Colonic mucosa (tissue), 4 donors: ENCODE measurements at regions not wholly inside any gene's neighbourhood (a gene's known extent, or its start where the extent isn't known, plus 50 kb on each side); places are given as distances from the start of the nearest gene placed in this dataset.

Source experiments
- DNase-seq: peaks from one replicate; pipeline ENCODE4 v3.0.0-alpha.2; 2020
- H3K27ac ChIP-seq: fragments of 200-600 bp; one replicate; pipeline ENCODE4 v1.8.0; 2021
- H3K27me3 ChIP-seq: fragments of 200-600 bp; one replicate; pipeline ENCODE4 v1.8.0; 2021
- H3K36me3 ChIP-seq: fragments of 200-600 bp; one replicate; pipeline ENCODE4 v1.8.0; 2021
- H3K4me1 ChIP-seq: fragments of 200-600 bp; one replicate; pipeline ENCODE4 v1.8.0; 2021; ENCODE audit warnings: mild to moderate bottlenecking
- H3K4me3 ChIP-seq: fragments of 200-600 bp; one replicate; pipeline ENCODE4 v1.8.0; 2021
- H3K9ac ChIP-seq, 2 donors: one replicate each; pipeline ENCODE4 v1.7.0; 2013; ENCODE audit warnings: control low read depth in 2 of 2, low read depth in 2 of 2, low read length in 2 of 2
- H3K9me3 ChIP-seq: fragments of 200-600 bp; one replicate; pipeline ENCODE4 v1.8.0; 2021
- intact Hi-C: fragments of 100-400 bp; cut with DNase I; formaldehyde crosslinking; loops from one replicate; pipeline ENCODE4 v1.14.1; 2022
- TF ChIP-seq, protein P1 (sequence below): fragments of 200-600 bp; IDR thresholded peaks from one replicate; pipeline ENCODE4 v1.8.0; 2022; ENCODE audit warnings: antibody characterized with exemption, mild to moderate bottlenecking
- donor health status: healthy.
- donor health status: DM: no; HTN: no; CAD: no.
- donor health status: DM: no; HTN: no; CAD: no.

DNA sequence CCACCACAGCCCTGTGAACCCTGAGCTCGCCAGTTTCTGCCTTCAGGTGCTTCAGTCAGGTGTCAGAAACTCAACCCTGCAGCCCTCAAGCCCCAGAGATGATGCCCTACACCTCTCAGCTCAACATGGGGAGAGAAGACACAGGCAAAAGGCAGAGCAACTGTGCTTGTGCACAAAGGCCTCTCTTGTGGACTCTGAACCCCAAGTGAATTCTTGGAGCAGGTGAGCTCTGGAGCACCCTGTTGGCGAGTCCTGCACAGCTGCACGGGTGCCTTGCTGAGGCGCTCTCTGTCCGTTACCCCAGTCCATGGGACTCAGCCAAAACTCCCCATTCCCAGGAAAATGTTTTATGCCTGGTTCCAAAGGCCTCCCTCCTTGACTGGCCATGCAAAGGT lies 197.0 kb downstream of the KLF13 start:
- TF ChIP-seq, protein P1, sequence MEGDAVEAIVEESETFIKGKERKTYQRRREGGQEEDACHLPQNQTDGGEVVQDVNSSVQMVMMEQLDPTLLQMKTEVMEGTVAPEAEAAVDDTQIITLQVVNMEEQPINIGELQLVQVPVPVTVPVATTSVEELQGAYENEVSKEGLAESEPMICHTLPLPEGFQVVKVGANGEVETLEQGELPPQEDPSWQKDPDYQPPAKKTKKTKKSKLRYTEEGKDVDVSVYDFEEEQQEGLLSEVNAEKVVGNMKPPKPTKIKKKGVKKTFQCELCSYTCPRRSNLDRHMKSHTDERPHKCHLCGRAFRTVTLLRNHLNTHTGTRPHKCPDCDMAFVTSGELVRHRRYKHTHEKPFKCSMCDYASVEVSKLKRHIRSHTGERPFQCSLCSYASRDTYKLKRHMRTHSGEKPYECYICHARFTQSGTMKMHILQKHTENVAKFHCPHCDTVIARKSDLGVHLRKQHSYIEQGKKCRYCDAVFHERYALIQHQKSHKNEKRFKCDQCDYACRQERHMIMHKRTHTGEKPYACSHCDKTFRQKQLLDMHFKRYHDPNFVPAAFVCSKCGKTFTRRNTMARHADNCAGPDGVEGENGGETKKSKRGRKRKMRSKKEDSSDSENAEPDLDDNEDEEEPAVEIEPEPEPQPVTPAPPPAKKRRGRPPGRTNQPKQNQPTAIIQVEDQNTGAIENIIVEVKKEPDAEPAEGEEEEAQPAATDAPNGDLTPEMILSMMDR: no peak
- no peak overlapping the region for H3K27ac ChIP-seq
- H3K9ac ChIP-seq: no peak overlapping the region
- no peak for DNase-seq
- H3K4me3 ChIP-seq: no peak overlapping the region
- H3K36me3 ChIP-seq: no peaks in the 10 kb centered on the region
- no peaks in the 10 kb centered on the region for H3K9me3 ChIP-seq
- H3K4me1 ChIP-seq: no peaks in the 10 kb centered on the region
- H3K27me3 ChIP-seq: no peaks in the 10 kb centered on the region
- intact Hi-C loops: no loop called here

DNA sequence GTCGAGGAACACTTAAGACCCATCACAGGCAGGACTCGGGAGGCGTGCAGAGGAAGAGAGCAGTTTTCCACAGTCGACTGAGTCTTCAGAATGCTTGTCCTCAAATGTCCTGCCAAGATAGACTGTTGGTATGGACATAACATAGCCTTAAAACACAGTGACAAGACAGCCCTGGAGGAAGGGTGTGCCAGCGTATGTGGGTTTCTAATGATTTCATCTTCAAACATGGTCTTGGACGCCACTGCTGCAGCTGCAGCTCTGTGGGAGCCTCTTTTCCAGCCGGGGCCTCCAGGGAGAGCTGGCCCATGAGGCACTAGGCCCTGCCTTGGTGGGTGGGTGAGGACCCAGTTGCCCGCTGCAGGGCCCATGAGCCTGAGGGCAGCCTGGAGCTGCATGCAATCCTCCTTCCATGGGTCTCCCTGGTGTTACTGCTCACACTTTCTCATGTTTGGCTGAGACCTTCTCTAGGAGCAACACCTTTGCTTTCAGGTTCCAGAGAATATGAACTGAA lies 198.6 kb downstream of the KLF13 start:
- H3K4me3 ChIP-seq: no peak overlapping the region
- no peak for DNase-seq
- TF ChIP-seq, protein P1: no peak

DNA sequence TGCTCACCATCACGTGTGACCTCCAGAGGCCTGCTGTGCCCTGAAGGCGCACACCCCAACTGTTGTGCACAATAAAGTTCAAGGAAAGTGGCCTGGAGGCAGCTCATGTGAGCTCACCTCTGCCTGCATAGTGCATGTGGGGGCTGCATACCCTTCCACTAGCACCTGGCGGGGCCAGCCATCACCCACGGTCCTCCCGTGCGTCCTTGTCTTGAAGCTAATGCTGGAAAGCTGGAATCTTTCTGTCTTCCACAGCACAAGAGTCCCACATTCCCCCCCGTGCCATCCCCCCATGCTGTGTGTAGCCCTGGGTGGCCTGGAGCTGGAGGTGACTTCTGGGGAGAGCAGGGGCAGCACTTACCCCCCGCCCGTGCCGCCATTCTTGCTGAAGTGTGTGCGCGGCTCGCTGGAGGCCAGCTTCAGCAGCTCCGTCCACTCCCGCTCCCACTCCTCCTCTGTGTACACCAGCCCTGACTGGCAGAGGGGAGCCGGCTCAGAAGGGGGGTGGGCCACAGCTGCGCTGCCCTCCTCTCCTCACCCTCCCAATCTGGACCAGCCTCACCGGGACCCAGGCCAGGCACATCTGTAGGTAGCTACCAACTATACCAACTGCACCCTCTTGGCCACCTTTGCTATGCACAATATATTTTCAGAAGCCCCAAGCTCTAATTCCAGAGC lies 199.5 kb downstream of the KLF13 start:
- Histone ChIP-seq H3K9ac (no peak overlapping the region), H3K27me3 (no peaks in the 10 kb centered on the region), H3K4me1 (no peaks in the 10 kb centered on the region), H3K9me3 (no peaks in the 10 kb centered on the region), H3K27ac (no peak overlapping the region), H3K4me3 (no peak overlapping the region), H3K36me3 (no peaks in the 10 kb centered on the region)
- TF ChIP-seq, protein P1: no peak
- no peak for DNase-seq
- intact Hi-C loops: no loop called here

More for the DNA sequence above, 198.6 kb downstream of the KLF13 start:
- Histone ChIP-seq H3K27me3 (no peaks in the 10 kb centered on the region), H3K36me3 (no peaks in the 10 kb centered on the region), H3K9me3 (no peaks in the 10 kb centered on the region), H3K4me1 (no peaks in the 10 kb centered on the region), H3K27ac (no peak overlapping the region), H3K9ac (no peak overlapping the region)
- intact Hi-C loops: no loop called here

DNA sequence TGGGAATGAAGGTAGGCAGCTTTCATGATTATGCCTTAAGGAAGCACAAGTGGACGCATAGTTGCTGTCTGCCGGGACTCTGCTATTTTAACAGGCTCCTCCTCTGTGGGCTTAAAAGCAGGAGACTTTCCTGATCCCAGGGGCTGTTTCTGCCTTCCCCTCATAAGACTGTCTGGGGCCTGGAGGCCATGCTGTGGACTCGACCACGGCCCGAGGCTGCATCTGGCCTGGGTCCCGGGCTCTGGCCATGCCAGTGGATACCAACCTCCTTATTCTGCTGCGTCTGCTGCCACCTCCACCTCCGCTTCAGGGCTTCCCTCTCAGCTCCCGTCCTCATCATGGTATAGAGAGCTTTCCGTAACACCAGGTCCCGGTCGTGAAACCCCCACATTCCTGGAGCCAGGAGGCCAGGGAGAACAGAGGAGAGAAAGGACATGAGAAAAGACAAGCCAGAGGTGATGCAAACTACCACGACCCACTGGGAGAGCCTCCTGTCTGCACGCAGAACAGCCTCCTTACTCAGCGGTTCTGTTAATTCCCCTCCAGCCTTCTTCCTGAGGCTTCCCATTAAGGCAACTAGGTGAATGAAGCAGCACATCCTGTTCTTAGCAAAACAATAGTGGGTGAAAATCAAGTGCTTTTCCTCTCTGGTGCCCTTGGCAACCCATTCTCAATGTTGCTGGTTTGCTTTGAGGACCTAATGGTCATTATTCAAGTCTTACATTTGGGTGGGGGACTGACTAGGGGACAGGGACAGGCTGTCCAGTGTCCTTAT lies 200.5 kb downstream of the KLF13 start:
- no peaks in the 10 kb centered on the region for H3K9me3 ChIP-seq
- H3K36me3 ChIP-seq: no peaks in the 10 kb centered on the region
- no peaks in the 10 kb centered on the region for H3K4me1 ChIP-seq
- H3K9ac ChIP-seq: no peak overlapping the region
- TF ChIP-seq, protein P1: no peak
- no peak overlapping the region for H3K4me3 ChIP-seq
- no peak overlapping the region for H3K27ac ChIP-seq
- no peaks in the 10 kb centered on the region for H3K27me3 ChIP-seq
- no peak for DNase-seq
- intact Hi-C loops: no loop called here

DNA sequence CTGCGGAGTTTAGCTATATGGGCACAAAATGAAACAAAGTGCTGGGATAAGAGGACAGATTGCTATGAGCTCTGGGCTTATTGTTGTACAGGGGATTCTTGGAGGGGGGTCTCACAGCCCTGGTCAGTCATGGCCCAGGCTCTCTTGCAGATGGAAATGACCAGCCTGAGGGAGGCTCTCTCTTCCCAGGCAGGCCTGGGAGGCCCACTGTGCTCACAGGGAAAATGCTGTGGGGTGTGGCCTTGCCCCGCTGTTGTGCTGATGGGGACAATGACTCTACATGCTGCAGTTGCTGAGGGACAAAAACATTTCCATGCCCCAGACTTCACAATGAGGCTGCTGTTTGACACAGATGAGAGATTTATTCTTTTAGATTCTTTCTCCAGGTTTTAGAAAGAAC lies 202.2 kb downstream of the KLF13 start:
- Histone ChIP-seq H3K4me3 (no peak overlapping the region), H3K4me1 (no peaks in the 10 kb centered on the region), H3K9ac (no peak overlapping the region), H3K27ac (no peak overlapping the region), H3K9me3 (no peaks in the 10 kb centered on the region), H3K36me3 (no peaks in the 10 kb centered on the region), H3K27me3 (no peaks in the 10 kb centered on the region)
- no peak for DNase-seq
- TF ChIP-seq, protein P1: no peak
- intact Hi-C loops: no loop called here
